SK-N-MC (cell line): ENCODE measurements at regions not wholly inside any gene's neighbourhood (a gene's known extent, or its start where the extent isn't known, plus 50 kb on each side); places are given as distances from the start of the nearest gene placed in this dataset.

Source experiments
- EZH2 ChIP-seq: fragments of 200-600 bp; sonication (generic); IDR thresholded peaks from one replicate; pipeline ENCODE4 v1.6.1; 2017; ENCODE audit warnings: antibody characterized with exemption
- POLR2AphosphoS5 ChIP-seq: IDR thresholded peaks from 2 replicates; pipeline ENCODE4 v1.6.1; 2012; ENCODE audit warnings: mild to moderate bottlenecking, low read depth, low read length, borderline replicate concordance

DNA sequence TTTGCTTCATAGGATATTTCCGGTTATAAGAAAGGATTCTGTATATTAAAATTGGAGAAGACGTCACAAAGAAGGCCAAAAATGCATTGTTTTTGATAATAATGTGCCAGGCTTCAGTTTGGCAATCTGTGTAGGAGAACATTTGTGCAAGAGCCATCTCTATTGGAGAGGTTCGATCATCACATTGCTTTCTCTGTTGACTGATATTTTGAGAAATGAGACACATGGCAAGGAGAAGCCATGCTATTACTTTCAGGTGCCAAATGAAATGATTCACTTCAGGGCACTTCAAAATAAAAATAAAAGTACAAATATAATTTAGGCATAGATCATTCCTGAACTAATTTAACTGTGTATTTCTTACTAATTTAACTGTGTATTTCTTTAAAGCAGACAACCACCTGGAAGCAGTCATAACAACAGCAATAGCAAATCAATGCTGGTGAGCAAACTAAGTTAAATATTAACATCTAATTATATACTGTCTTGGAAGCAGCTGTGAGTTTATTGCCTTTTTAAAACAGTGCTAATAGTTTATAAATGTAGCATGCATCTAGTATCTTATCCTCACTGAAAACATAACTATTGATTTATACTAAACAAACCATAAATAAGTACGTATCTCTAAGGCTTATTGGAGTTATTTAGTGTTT, 50.2 kb upstream of the CHST9 start:
- no peak for TF ChIP-seq POLR2AphosphoS5
- no peak for TF ChIP-seq EZH2
